ENCODE measurements at regions not wholly inside any gene's neighbourhood (a gene's known extent, or its start where the extent isn't known, plus 50 kb on each side); places are given as distances from the start of the nearest gene placed in this dataset.
A peak's percentile ranks its signal among the peaks of the same experiment; 100 is the strongest.

GRCh38 chr17:73827627-73828291 is 183.5 kb upstream of the SDK2 start:
- POLR2A ChIA-PET: interaction anchor here (0.8 to 1.1 kb wide), 3 partner anchors 8 to 106 kb away, joined by 3 to 4 read pairs (median 3); no protein-coding TSS in a partner anchor
- Mint-ChIP-seq H3K4me3 (peak overlapping the region; percentile 1 to 78 (median 39)), H3K9me3 (no peaks in the 10 kb centered on the region), H3K27ac (peak overlapping the region; percentile 63 to 95 (median 86)), H3K36me3 (no peaks in the 10 kb centered on the region), H3K27me3 (peaks cover 0 to 15% (median 8%) of the 10 kb centered on the region in 5 donors), H3K4me1 (peaks cover 9 to 56% (median 40%) of the 10 kb centered on the region in 4 donors)
- peak in 2 of 10 donors; percentile 27 to 44 for DNase-seq
- ATAC-seq: peak; percentile 18 to 60

- ATAC-seq (no peak), DNase-seq (no peak)
- Mint-ChIP-seq H3K4me3 (no peak overlapping the region), H3K4me1 (peaks cover 9 to 51% (median 31%) of the 10 kb centered on the region in 4 donors), H3K9me3 (no peaks in the 10 kb centered on the region), H3K36me3 (no peaks in the 10 kb centered on the region), H3K27ac (peak overlapping the region in 4 of 10 donors; percentile 15 to 41 (median 18)), H3K27me3 (peaks cover 0 to 7% (median 5%) of the 10 kb centered on the region in 5 donors)
- POLR2A ChIA-PET: interaction anchor here (0.6 kb wide), 1 partner anchor 9 kb away, joined by 3 read pairs; no protein-coding TSS in a partner anchor
Observed at GRCh38 chr17:73829676-73830280, 185.5 kb upstream of the SDK2 start.

- Mint-ChIP-seq H3K9me3 (peaks cover 0 to 4% (median 2%) of the 10 kb centered on the region in 9 donors), H3K4me1 (peaks cover 15 to 64% (median 41%) of the 10 kb centered on the region in 4 donors), H3K36me3 (peaks cover 0 to 2% (median 0%) of the 10 kb centered on the region in 3 donors), H3K27me3 (peaks cover 0 to 10% (median 4%) of the 10 kb centered on the region in 5 donors), H3K4me3 (no peak overlapping the region), H3K27ac (peak overlapping the region in 1 of 10 donors; percentile 27)
- POLR2A ChIA-PET: no interaction called here
- DNase-seq: peak in 1 of 10 donors; percentile 36
- ATAC-seq: no peak
Observed at GRCh38 chr17:73831699-73832098, 187.5 kb upstream of the SDK2 start.

- Mint-ChIP-seq H3K4me1 (peaks cover 13 to 42% (median 24%) of the 10 kb centered on the region in 4 donors), H3K27ac (peak overlapping the region in 1 of 10 donors; percentile 7), H3K27me3 (peaks cover 0 to 12% (median 4%) of the 10 kb centered on the region in 5 donors), H3K4me3 (no peak overlapping the region), H3K9me3 (peaks cover 0 to 14% (median 5%) of the 10 kb centered on the region in 9 donors), H3K36me3 (peaks cover 0 to 9% (median 2%) of the 10 kb centered on the region in 3 donors)
- DNase-seq: no peak
- no peak for ATAC-seq
- POLR2A ChIA-PET: interaction anchor here (0.6 kb wide), 1 partner anchor 92 kb away, joined by 5 read pairs; no protein-coding TSS in a partner anchor
Observed at GRCh38 chr17:73833775-73834488, 189.7 kb upstream of the SDK2 start.

DNA sequence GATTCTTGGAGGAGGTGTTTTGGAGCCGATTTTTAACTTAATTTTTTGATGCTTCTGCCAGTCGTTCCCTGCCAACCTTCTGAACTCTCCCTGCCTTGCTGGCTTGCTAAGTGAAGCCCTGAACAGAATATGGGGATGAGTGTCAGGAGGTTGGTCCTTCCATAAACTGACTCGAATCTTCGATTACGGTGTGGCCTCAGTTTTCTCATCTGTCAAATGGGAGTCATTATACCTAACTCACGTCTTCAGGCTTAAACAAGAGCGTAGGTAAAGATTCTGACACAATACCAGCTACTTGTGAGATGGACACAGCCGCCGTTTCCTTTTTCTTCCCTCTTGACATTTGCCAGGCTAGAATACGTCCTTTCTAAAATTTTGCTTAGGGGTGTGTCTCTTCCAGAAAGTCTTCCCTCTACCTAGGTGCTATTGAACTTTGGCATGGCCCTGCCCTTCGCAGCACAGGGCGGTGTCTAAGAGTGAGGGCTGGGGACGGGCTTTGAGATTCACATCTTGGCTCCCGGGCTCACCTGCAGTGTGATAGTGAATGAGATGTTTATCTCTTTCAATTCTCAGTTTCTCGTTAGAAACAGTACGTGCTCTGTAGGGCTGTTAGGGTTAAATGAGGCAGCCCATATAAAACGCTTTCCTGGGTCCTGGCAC is 190.6 kb upstream of the SDK2 start:
- peaks cover 0 to 12% (median 5%) of the 10 kb centered on the region in 5 donors for H3K27me3 Mint-ChIP-seq
- H3K4me3 Mint-ChIP-seq: no peak overlapping the region
- H3K27ac Mint-ChIP-seq: peak overlapping the region in 1 of 10 donors; percentile 24
- H3K36me3 Mint-ChIP-seq: peaks cover 0 to 9% (median 2%) of the 10 kb centered on the region in 3 donors
- peaks cover 13 to 33% (median 24%) of the 10 kb centered on the region in 4 donors for H3K4me1 Mint-ChIP-seq
- POLR2A ChIA-PET: no interaction called here
- ATAC-seq (no peak), DNase-seq (no peak)
- peaks cover 0 to 14% (median 5%) of the 10 kb centered on the region in 9 donors for H3K9me3 Mint-ChIP-seq

DNA sequence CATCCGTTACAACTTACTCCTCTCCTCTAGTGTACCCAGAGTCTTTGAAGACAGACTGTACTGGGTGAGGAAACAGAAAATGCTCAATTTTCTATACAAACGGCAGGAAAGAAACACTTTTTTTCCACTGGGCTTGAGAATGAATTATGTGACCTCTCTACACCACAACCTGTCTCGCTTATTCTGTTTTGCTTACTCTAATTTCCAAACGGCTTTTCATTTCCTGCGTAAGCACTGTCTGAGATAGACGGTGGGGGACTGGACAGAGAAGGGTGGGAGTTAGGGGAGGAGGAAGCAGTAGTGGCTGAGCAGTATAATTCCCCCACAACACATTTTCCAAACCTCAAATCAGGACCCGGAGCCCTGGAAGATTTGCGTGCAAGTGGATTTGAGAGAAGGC is 191.4 kb upstream of the SDK2 start:
- H3K36me3 Mint-ChIP-seq: peaks cover 0 to 9% (median 2%) of the 10 kb centered on the region in 3 donors
- peaks cover 10 to 25% (median 22%) of the 10 kb centered on the region in 4 donors for H3K4me1 Mint-ChIP-seq
- H3K9me3 Mint-ChIP-seq: peaks cover 0 to 14% (median 5%) of the 10 kb centered on the region in 9 donors
- ATAC-seq: no peak
- peak overlapping the region in 5 of 10 donors; percentile 0 to 79 (median 49) for H3K27ac Mint-ChIP-seq
- peak in 1 of 10 donors; percentile 25 for DNase-seq
- H3K27me3 Mint-ChIP-seq: peaks cover 0 to 12% (median 5%) of the 10 kb centered on the region in 5 donors
- H3K4me3 Mint-ChIP-seq: peak overlapping the region in 3 of 10 donors; percentile 16 to 35 (median 30)
- POLR2A ChIA-PET: interaction anchor here (0.9 kb wide), 1 partner anchor 8 kb away, joined by 3 read pairs; no protein-coding TSS in a partner anchor

DNA sequence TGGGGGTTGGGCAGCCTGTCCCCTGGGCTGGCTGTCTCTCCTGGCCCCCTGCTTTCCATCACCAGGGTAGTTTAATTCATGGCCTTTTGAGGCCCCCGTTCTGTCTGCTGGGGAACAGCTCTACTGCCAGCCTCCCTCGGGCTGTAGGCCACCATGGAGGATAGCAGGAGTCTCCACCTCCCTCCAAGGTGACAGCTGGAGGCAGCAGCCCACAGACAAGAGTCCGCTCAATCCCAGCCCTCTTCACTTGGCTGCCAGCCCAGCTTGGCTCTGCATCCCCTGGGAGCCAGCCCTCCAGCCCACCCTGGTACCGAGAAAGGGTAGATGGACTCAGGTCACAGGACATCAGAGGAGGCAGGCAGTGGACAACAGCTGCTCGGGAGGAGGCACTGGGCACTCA is 194.6 kb upstream of the SDK2 start:
- Mint-ChIP-seq H3K4me1 (peaks cover 6 to 22% (median 11%) of the 10 kb centered on the region in 4 donors), H3K36me3 (peaks cover 0 to 9% (median 2%) of the 10 kb centered on the region in 3 donors), H3K4me3 (no peak overlapping the region), H3K27me3 (peaks cover 0 to 7% (median 4%) of the 10 kb centered on the region in 5 donors), H3K27ac (no peak overlapping the region), H3K9me3 (peaks cover 0 to 14% (median 5%) of the 10 kb centered on the region in 9 donors)
- ATAC-seq: no peak
- no peak for DNase-seq
- POLR2A ChIA-PET: no interaction called here

GRCh38 chr17:73840829-73841228 is 196.6 kb upstream of the SDK2 start:
- H3K36me3 Mint-ChIP-seq: peaks cover 0 to 9% (median 2%) of the 10 kb centered on the region in 3 donors
- POLR2A ChIA-PET: no interaction called here
- no peak overlapping the region for H3K4me3 Mint-ChIP-seq
- peak overlapping the region in 1 of 10 donors; percentile 61 for H3K27ac Mint-ChIP-seq
- H3K27me3 Mint-ChIP-seq: peaks cover 0 to 5% (median 4%) of the 10 kb centered on the region in 5 donors
- DNase-seq: no peak
- H3K4me1 Mint-ChIP-seq: peaks cover 0 to 10% (median 2%) of the 10 kb centered on the region in 4 donors
- no peak for ATAC-seq
- H3K9me3 Mint-ChIP-seq: peaks cover 0 to 14% (median 5%) of the 10 kb centered on the region in 9 donors

- Mint-ChIP-seq H3K4me3 (no peak overlapping the region), H3K4me1 (peaks cover 0 to 6% (median 0%) of the 10 kb centered on the region in 4 donors), H3K9me3 (peaks cover 0 to 12% (median 4%) of the 10 kb centered on the region in 9 donors), H3K27ac (peak overlapping the region in 4 of 10 donors; percentile 9 to 80 (median 36)), H3K36me3 (peaks cover 0 to 8% (median 2%) of the 10 kb centered on the region in 3 donors), H3K27me3 (peaks cover 0 to 5% (median 3%) of the 10 kb centered on the region in 5 donors)
- ATAC-seq (no peak), DNase-seq (peak in 1 of 10 donors; percentile 25)
- POLR2A ChIA-PET: interaction anchor here (0.8 to 1.1 kb wide), 2 partner anchors 14 to 132 kb away, joined by 3 to 4 read pairs; no protein-coding TSS in a partner anchor
Observed at GRCh38 chr17:73841431-73842060, 197.3 kb upstream of the SDK2 start.

- Mint-ChIP-seq H3K4me3 (no peak overlapping the region), H3K27me3 (peaks cover 0 to 5% (median 0%) of the 10 kb centered on the region in 5 donors), H3K27ac (no peak overlapping the region), H3K36me3 (no peaks in the 10 kb centered on the region), H3K9me3 (peaks cover 0 to 7% (median 0%) of the 10 kb centered on the region in 9 donors), H3K4me1 (peaks cover 0 to 9% (median 8%) of the 10 kb centered on the region in 4 donors)
- POLR2A ChIA-PET: no interaction called here
- no peak for DNase-seq
- no peak for ATAC-seq
Observed at GRCh38 chr17:73847952-73848351, 203.7 kb upstream of the SDK2 start.

DNA sequence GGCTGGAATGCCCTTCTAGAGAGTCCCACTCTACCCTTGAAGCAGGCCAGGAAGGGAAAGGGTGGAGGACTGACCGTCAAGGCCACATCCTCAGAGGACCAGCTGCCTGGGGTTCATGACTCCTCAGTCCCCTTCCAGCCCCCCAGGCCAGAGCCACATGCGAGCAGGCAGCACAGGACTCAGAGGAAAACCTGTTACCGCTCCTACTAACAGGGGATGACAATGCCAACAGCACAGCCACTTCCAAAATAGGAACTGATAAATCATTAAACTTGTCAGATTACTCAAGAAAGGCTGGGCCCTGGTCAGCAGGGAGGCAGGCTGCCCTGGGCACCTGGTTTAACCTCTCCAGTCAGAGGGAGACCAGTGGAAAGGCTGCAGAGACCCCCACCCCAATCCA is 206.2 kb upstream of the SDK2 start:
- H3K4me3 Mint-ChIP-seq: no peak overlapping the region
- POLR2A ChIA-PET: no interaction called here
- H3K36me3 Mint-ChIP-seq: peaks cover 0 to 12% (median 0%) of the 10 kb centered on the region in 3 donors
- peaks cover 0 to 21% (median 4%) of the 10 kb centered on the region in 9 donors for H3K9me3 Mint-ChIP-seq
- peaks cover 0 to 3% (median 0%) of the 10 kb centered on the region in 5 donors for H3K27me3 Mint-ChIP-seq
- H3K27ac Mint-ChIP-seq: no peak overlapping the region
- no peak for ATAC-seq
- peaks cover 0 to 9% (median 8%) of the 10 kb centered on the region in 4 donors for H3K4me1 Mint-ChIP-seq
- no peak for DNase-seq
